Ovary (tissue), 7 donors: ENCODE measurements at regions not wholly inside any gene's neighbourhood (a gene's known extent, or its start where the extent isn't known, plus 50 kb on each side); places are given as distances from the start of the nearest gene placed in this dataset.

Experiments used
- DNase-seq, 5 donors: peaks; one replicate each; pipeline ENCODE4 v3.0.0-alpha.2; 2019 to 2020
- H3K27ac ChIP-seq, 2 donors: fragments of 200-600 bp; one replicate each; pipeline versions ENCODE4 v1.5.1 to v1.8.0; 2019 to 2022
- H3K27me3 ChIP-seq: fragments of 200-600 bp; one replicate; pipeline ENCODE4 v1.8.0; 2022
- H3K36me3 ChIP-seq: fragments of 200-600 bp; sonication (generic); one replicate; pipeline ENCODE4 v1.5.1; 2019
- H3K4me1 ChIP-seq: one replicate; pipeline ENCODE4 v1.8.1; 2013; ENCODE audit warnings: mild to moderate bottlenecking, moderate library complexity; ENCODE audit not compliant: insufficient read depth
- H3K4me3 ChIP-seq: fragments of 200-600 bp; sonication (generic); one replicate; pipeline ENCODE4 v1.5.1; 2017
- H3K9me3 ChIP-seq, 2 donors: fragments of 200-600 bp in 1 of 2; sonication (generic) in 1 of 2; one replicate each; pipeline versions ENCODE4 v1.5.1 to v1.8.1; 2013 to 2019; ENCODE audit warnings: mild to moderate bottlenecking in 1 of 2, moderate library complexity in 1 of 2
- EP300 ChIP-seq: sonication (generic); formaldehyde crosslinking; IDR thresholded peaks from one replicate; pipeline ENCODE4 v1.6.1; 2017; ENCODE audit warnings: antibody characterized with exemption
- POLR2A ChIP-seq: fragments of 450-650 bp; IDR thresholded peaks from one replicate; pipeline ENCODE4 v1.6.1; 2017; ENCODE audit warnings: antibody characterized with exemption, mild to moderate bottlenecking, moderate library complexity
- WGBS, 3 donors: extraction: QIAGEN DNeasy Blood & Tissue Kit in 1 of 3; methylation state at CpG; one replicate each; pipeline versions ENCODE4 v1.1.5 to v1.1.7; 2013 to 2017; 5-methylcytosine and 5-hydroxymethylcytosine counted together
- intact Hi-C, 4 donors: fragments of 100-400 bp; cut with DNase I; formaldehyde crosslinking; loops; one replicate each; pipeline versions ENCODE4 v1.11.0 to v1.15.1; 2022 to 2023
- TF ChIP-seq, protein P1 (sequence below), 3 donors: fragments of 450-650 bp in 2 of 3; fragments of 200-600 bp in 1 of 3; IDR thresholded peaks; one replicate each; pipeline versions ENCODE4 v1.5.1 to v1.8.0; 2016 to 2022; ENCODE audit warnings: antibody characterized with exemption in 3 of 3, mild to moderate bottlenecking in 1 of 3
- donor health status: DM: no; HTN: no; CAD: no; lungs with moderate emphysema.
- donor health status: DM: no; HTN: no; CAD: no.
- donor health status: Bipolar disorder and iron deficiency.
- donor health status: DM: no; HTN: no; CAD: no.
- donor health status: DM: yes; HTN: yes; CAD: no.

DNA sequence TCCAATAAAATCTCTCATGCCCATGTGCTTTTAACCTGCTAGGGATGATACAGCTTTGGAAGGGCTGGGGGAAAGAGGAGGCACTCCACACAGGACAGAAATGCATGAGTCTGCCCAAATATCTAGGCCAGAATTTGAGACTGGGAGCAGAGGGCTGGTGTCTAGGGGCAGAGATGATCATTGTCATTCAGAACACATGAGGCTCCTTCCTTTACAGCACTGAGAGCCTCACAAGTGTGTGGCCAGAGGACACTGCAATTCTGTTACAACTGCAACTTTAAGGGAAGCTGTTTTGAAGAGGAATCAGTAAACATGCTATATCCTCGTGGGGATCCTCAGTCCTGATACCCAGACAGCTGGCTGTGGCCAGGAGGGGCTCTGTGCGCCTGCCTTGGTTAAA, 541.3 kb downstream of the OMA1 start:
- intact Hi-C loops: no loop called here
- no peaks in the 10 kb centered on the region for H3K36me3 ChIP-seq

DNA sequence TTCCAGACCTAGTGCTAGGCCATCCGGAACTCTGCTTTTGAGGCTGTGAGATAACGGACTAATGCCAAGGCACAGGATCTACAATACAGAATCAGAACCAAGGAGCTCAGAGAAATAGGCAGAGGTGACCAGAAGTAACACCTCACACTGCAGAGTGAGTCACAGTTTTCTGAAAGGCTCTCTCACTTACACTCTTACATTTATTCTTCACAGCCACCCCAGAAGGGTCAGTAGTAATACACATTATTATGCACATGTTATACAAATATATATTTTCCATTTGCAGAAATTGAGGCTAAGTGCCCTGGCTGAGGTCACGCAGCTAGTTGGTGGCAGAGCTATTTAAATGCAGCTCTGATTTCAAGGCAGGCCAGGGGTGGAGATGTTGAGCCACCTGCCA, 542.5 kb downstream of the OMA1 start:
- no peaks in the 10 kb centered on the region for H3K36me3 ChIP-seq
- TF ChIP-seq, protein P1, sequence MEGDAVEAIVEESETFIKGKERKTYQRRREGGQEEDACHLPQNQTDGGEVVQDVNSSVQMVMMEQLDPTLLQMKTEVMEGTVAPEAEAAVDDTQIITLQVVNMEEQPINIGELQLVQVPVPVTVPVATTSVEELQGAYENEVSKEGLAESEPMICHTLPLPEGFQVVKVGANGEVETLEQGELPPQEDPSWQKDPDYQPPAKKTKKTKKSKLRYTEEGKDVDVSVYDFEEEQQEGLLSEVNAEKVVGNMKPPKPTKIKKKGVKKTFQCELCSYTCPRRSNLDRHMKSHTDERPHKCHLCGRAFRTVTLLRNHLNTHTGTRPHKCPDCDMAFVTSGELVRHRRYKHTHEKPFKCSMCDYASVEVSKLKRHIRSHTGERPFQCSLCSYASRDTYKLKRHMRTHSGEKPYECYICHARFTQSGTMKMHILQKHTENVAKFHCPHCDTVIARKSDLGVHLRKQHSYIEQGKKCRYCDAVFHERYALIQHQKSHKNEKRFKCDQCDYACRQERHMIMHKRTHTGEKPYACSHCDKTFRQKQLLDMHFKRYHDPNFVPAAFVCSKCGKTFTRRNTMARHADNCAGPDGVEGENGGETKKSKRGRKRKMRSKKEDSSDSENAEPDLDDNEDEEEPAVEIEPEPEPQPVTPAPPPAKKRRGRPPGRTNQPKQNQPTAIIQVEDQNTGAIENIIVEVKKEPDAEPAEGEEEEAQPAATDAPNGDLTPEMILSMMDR (IDR thresholded peaks at IDR 0.05): no peak
- TF ChIP-seq POLR2A: no peak
- no peak for TF ChIP-seq EP300
- intact Hi-C loops: no loop called here
- no peaks in the 10 kb centered on the region for H3K9me3 ChIP-seq
- no peak overlapping the region for H3K27ac ChIP-seq
- WGBS, 3 donors: 85 to 90% (median 89%) methylated on average over 3 of the region's 3 CpGs
- DNase-seq: no peak
- H3K27me3 ChIP-seq: no peaks in the 10 kb centered on the region
- H3K4me3 ChIP-seq: no peak overlapping the region
- H3K4me1 ChIP-seq: no peaks in the 10 kb centered on the region

More for the DNA sequence above, 541.3 kb downstream of the OMA1 start:
- H3K27me3 ChIP-seq: no peaks in the 10 kb centered on the region
- no peak for DNase-seq
- 13 to 38% (median 25%) methylated on average over 2 of the region's 2 CpGs for WGBS, 3 donors
- H3K27ac ChIP-seq: no peak overlapping the region
- no peaks in the 10 kb centered on the region for H3K4me1 ChIP-seq
- TF ChIP-seq EP300 (no peak), POLR2A (no peak)
- TF ChIP-seq, protein P1 (IDR thresholded peaks at IDR 0.05): no peak
- no peaks in the 10 kb centered on the region for H3K9me3 ChIP-seq
- H3K4me3 ChIP-seq: no peak overlapping the region

DNA sequence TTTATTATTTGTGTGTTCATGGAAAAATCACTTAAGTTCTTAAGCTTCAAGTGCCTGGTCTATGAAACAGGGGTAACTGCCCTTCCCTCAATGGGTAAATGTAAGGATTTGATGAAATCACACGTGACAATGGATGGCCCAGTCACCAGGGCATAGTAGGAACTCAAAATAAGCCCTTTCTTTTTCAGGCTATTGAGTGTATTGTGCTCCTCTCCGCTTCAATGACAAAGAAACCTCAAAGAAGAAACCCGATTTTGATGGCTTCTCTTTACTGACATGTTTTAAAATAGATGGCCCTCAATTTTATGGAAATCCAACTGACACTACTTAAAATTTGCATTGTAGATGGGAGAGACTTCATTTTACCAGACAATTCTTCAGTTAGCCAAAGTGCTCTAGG, 543.5 kb downstream of the OMA1 start:
- H3K27ac ChIP-seq: no peak overlapping the region
- H3K27me3 ChIP-seq: no peaks in the 10 kb centered on the region
- H3K4me3 ChIP-seq: no peak overlapping the region
- no peaks in the 10 kb centered on the region for H3K4me1 ChIP-seq
- WGBS, 3 donors: 81 to 83% (median 83%) methylated on average over 3 of the region's 3 CpGs
- no peaks in the 10 kb centered on the region for H3K9me3 ChIP-seq
- no peak for DNase-seq
- H3K36me3 ChIP-seq: no peaks in the 10 kb centered on the region
- no peak for TF ChIP-seq EP300
- TF ChIP-seq POLR2A: no peak
- TF ChIP-seq, protein P1 (IDR thresholded peaks at IDR 0.05): no peak
- intact Hi-C loops: no loop called here

DNA sequence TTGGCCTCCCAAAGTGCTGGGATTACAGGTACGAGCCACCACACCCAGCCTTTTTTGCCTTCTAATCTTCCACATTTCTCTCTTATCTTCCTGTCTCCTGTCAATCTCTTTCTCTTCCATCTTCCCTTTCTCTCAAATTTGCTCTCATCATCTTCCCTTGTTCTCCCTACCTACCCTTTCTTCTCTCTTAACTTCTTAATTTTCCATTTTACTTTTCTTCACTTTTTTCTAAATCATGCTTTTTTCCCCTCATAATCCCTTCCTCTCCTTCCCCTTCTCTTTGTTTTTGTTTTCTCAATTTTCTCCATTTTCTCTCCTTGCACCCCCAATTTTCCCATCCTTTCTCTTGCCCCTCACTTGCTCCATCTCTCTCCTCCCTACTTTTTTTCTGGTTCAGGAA, 545.7 kb downstream of the OMA1 start:
- Histone ChIP-seq H3K9me3 (no peaks in the 10 kb centered on the region), H3K4me1 (no peaks in the 10 kb centered on the region), H3K27me3 (no peaks in the 10 kb centered on the region), H3K36me3 (no peaks in the 10 kb centered on the region), H3K4me3 (no peak overlapping the region), H3K27ac (no peak overlapping the region)
- intact Hi-C loops: no loop called here
- TF ChIP-seq, protein P1 (IDR thresholded peaks at IDR 0.05): no peak
- TF ChIP-seq EP300 (no peak), POLR2A (no peak)
- DNase-seq: no peak
- WGBS, 3 donors: 83 to 90% (median 89%) methylated on average over 1 of the region's 1 CpG

DNA sequence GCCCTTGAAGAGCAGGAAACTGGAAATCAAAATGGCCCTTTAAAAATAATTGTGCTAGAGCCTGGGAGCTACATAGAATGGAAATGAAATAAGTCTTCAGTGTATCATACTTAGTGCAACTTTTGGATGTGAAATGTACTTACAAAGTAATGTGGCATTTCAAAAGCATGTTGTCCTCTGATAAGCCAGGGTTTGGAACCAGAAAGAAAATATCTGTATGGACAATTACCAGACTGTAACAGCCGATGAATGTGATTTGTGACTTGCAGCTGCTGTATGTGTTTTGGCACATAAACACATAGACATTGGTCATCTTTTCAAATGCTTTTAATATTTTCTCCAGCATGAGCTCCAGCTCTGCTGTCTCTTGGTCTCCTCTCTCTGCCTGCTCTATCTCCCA, 546.4 kb downstream of the OMA1 start:
- no peaks in the 10 kb centered on the region for H3K36me3 ChIP-seq
- DNase-seq: no peak
- 0 to 8% (median 5%) methylated on average over 1 of the region's 1 CpG for WGBS, 3 donors

More for the DNA sequence above, 546.4 kb downstream of the OMA1 start:
- intact Hi-C loops: no loop called here
- H3K27ac ChIP-seq: no peak overlapping the region
- no peaks in the 10 kb centered on the region for H3K9me3 ChIP-seq
- no peaks in the 10 kb centered on the region for H3K27me3 ChIP-seq
- TF ChIP-seq EP300 (no peak), POLR2A (no peak)
- TF ChIP-seq, protein P1 (IDR thresholded peaks at IDR 0.05): no peak
- H3K4me3 ChIP-seq: no peak overlapping the region
- H3K4me1 ChIP-seq: no peaks in the 10 kb centered on the region
